ENCODE measurements at regions not wholly inside any gene's neighbourhood (a gene's known extent, or its start where the extent isn't known, plus 50 kb on each side); places are given as distances from the start of the nearest gene placed in this dataset.

- peaks cover 13% of the 10 kb centered on the region for H3K9me3 Mint-ChIP-seq
- H3K4me1 Mint-ChIP-seq, result no peaks in the 10 kb centered on the region
- no peak overlapping the region for H3K4me3 Mint-ChIP-seq
- H3K27me3 Mint-ChIP-seq, result no peaks in the 10 kb centered on the region
- no peak overlapping the region for H3K27ac Mint-ChIP-seq
- H3K36me3 Mint-ChIP-seq (ENCODE audit: low read depth), result no peaks in the 10 kb centered on the region
- ATAC-seq (replicated peaks), result no peak
Measured at GRCh38 chr16:6125483-6126259, 1028.1 kb upstream of the EEF2KMT start.

GRCh38 chr16:6124136-6124535 is 1026.5 kb upstream of the EEF2KMT start:
- ATAC-seq (replicated peaks), result no peak
- H3K9me3 Mint-ChIP-seq, result peaks cover 13% of the 10 kb centered on the region
- H3K27me3 Mint-ChIP-seq, result no peaks in the 10 kb centered on the region
- no peaks in the 10 kb centered on the region for H3K36me3 Mint-ChIP-seq (ENCODE audit: low read depth)
- no peaks in the 10 kb centered on the region for H3K4me1 Mint-ChIP-seq
- H3K4me3 Mint-ChIP-seq, result no peak overlapping the region
- no peak overlapping the region for H3K27ac Mint-ChIP-seq

- H3K9me3 Mint-ChIP-seq, result peaks cover 17% of the 10 kb centered on the region
- H3K27ac Mint-ChIP-seq, result no peak overlapping the region
- no peak overlapping the region for H3K4me3 Mint-ChIP-seq
Measured at GRCh38 chr16:6122401-6122800, 1024.8 kb upstream of the EEF2KMT start.

DNA sequence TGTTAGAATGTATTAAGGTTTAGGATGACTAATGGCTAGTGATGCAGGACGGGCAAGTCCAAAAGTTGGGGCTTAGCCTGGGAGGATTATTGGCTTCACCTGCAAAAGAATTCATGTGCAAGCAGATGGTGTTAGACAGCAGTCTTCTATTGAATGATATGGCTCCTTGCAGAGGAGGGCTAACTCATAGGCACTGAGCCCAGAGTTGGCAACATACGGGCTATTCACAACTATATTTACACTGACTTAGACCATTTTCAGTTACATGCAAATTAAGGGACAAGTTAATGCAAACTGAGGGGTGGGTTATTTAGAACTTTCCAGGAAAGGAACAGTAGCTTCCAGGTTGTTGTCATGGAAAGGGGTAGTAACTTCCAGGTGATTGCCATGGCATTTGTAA is 1017.1 kb upstream of the EEF2KMT start:
- Mint-ChIP-seq H3K4me1 (no peaks in the 10 kb centered on the region), H3K9me3 (peaks cover 18% of the 10 kb centered on the region), H3K36me3 (ENCODE audit: low read depth) (no peaks in the 10 kb centered on the region), H3K4me3 (no peak overlapping the region), H3K27ac (no peak overlapping the region), H3K27me3 (no peaks in the 10 kb centered on the region)
- no peak for ATAC-seq (replicated peaks)

More at GRCh38 chr16:6122401-6122800, 1024.8 kb upstream of the EEF2KMT start:
- no peaks in the 10 kb centered on the region for H3K4me1 Mint-ChIP-seq
- H3K27me3 Mint-ChIP-seq, result no peaks in the 10 kb centered on the region
- no peak for ATAC-seq (replicated peaks)
- no peaks in the 10 kb centered on the region for H3K36me3 Mint-ChIP-seq (ENCODE audit: low read depth)

GRCh38 chr16:6113749-6114148 is 1016.2 kb upstream of the EEF2KMT start:
- H3K27ac Mint-ChIP-seq, result no peak overlapping the region
- H3K4me1 Mint-ChIP-seq, result no peaks in the 10 kb centered on the region
- ATAC-seq (replicated peaks), result no peak
- no peaks in the 10 kb centered on the region for H3K36me3 Mint-ChIP-seq (ENCODE audit: low read depth)
- H3K27me3 Mint-ChIP-seq, result no peaks in the 10 kb centered on the region
- H3K9me3 Mint-ChIP-seq, result peaks cover 15% of the 10 kb centered on the region
- H3K4me3 Mint-ChIP-seq, result no peak overlapping the region

GRCh38 chr16:6112700-6113099 is 1015.1 kb upstream of the EEF2KMT start:
- ATAC-seq (replicated peaks), result no peak
- no peak overlapping the region for H3K27ac Mint-ChIP-seq
- peaks cover 13% of the 10 kb centered on the region for H3K9me3 Mint-ChIP-seq
- H3K27me3 Mint-ChIP-seq, result no peaks in the 10 kb centered on the region
- H3K4me1 Mint-ChIP-seq, result no peaks in the 10 kb centered on the region
- no peaks in the 10 kb centered on the region for H3K36me3 Mint-ChIP-seq (ENCODE audit: low read depth)
- no peak overlapping the region for H3K4me3 Mint-ChIP-seq

- H3K9me3 Mint-ChIP-seq, result peaks cover 11% of the 10 kb centered on the region
- ATAC-seq (replicated peaks), result no peak
- H3K27ac Mint-ChIP-seq, result no peak overlapping the region
- H3K4me1 Mint-ChIP-seq, result no peaks in the 10 kb centered on the region
- no peak overlapping the region for H3K4me3 Mint-ChIP-seq
- no peaks in the 10 kb centered on the region for H3K27me3 Mint-ChIP-seq
- no peaks in the 10 kb centered on the region for H3K36me3 Mint-ChIP-seq (ENCODE audit: low read depth)
Measured at GRCh38 chr16:6111390-6111789, 1013.8 kb upstream of the EEF2KMT start.

DNA sequence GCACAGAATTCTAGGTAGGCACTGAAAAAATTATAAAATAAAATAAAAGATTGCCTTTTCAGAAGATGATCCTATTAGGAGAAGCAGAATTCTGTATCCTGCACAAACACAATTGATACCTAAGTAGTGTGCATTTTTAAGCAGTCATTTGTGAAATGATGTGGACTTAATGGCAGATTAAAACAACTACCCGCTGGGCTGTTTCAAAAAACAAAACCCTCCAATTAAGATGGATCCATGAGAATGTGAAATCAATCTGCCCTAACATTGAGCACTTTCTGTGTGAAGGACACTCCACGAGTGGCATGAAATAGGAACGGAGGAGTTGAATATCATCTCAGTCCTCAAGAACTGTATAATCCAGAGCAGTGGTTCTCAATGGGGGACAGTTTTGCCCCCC is 1012.8 kb upstream of the EEF2KMT start:
- Mint-ChIP-seq H3K27ac (no peak overlapping the region), H3K4me1 (no peaks in the 10 kb centered on the region), H3K9me3 (peaks cover 11% of the 10 kb centered on the region), H3K36me3 (ENCODE audit: low read depth) (no peaks in the 10 kb centered on the region), H3K27me3 (no peaks in the 10 kb centered on the region), H3K4me3 (no peak overlapping the region)
- no peak for ATAC-seq (replicated peaks)

DNA sequence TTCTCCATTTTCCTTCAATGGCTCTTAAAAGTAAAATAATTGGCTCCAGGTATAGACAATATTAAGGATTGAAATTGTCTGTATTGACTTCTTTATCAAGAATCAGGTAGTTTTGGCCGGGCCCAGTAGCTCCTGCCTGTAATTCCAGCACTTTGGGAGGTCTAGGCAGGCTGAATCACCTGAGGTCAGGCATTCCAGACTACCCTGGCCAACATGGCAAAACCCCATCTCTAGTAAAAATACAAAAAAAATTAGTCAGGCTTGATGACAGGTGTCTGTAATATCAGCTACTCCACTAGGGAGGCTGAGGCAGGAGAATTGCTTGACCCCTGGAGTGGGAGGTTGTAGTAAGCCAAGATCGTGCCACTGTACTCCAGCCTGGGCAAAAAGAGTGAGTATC is 1008.5 kb upstream of the EEF2KMT start:
- Mint-ChIP-seq H3K4me1 (no peaks in the 10 kb centered on the region), H3K9me3 (peaks cover 20% of the 10 kb centered on the region), H3K36me3 (ENCODE audit: low read depth) (no peaks in the 10 kb centered on the region), H3K27ac (no peak overlapping the region), H3K27me3 (no peaks in the 10 kb centered on the region), H3K4me3 (no peak overlapping the region)
- no peak for ATAC-seq (replicated peaks)

- H3K27ac Mint-ChIP-seq, result no peak overlapping the region
- no peak overlapping the region for H3K4me3 Mint-ChIP-seq
- H3K9me3 Mint-ChIP-seq, result peaks cover 16% of the 10 kb centered on the region
- ATAC-seq (replicated peaks), result no peak
- H3K36me3 Mint-ChIP-seq (ENCODE audit: low read depth), result no peaks in the 10 kb centered on the region
- no peaks in the 10 kb centered on the region for H3K27me3 Mint-ChIP-seq
- no peaks in the 10 kb centered on the region for H3K4me1 Mint-ChIP-seq
Measured at GRCh38 chr16:6105115-6105514, 1007.5 kb upstream of the EEF2KMT start.

GRCh38 chr16:6104428-6104827 is 1006.8 kb upstream of the EEF2KMT start:
- Mint-ChIP-seq H3K9me3 (peaks cover 16% of the 10 kb centered on the region), H3K27ac (no peak overlapping the region), H3K27me3 (no peaks in the 10 kb centered on the region), H3K4me3 (no peak overlapping the region), H3K36me3 (ENCODE audit: low read depth) (no peaks in the 10 kb centered on the region), H3K4me1 (no peaks in the 10 kb centered on the region)
- no peak for ATAC-seq (replicated peaks)

DNA sequence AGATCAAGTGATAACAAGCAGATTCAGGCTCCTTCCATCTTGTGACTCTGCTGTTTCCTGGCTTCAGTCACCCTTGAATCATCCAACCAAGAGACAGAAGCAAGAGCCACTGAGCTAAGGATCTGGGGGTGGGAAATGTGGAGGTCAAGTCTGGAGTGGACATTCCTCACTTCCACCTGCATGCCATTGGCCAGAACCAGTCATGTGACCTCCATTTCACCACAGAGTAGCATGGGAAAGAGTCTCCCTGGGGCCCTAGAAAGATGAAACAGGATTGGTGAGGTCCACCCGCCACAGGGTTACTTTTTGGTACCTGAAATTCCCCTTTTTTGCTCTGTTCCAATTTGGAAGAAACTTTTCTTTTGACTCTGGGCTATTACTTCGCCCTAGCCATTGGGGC is 1006.0 kb upstream of the EEF2KMT start:
- no peak for ATAC-seq (replicated peaks)

DNA sequence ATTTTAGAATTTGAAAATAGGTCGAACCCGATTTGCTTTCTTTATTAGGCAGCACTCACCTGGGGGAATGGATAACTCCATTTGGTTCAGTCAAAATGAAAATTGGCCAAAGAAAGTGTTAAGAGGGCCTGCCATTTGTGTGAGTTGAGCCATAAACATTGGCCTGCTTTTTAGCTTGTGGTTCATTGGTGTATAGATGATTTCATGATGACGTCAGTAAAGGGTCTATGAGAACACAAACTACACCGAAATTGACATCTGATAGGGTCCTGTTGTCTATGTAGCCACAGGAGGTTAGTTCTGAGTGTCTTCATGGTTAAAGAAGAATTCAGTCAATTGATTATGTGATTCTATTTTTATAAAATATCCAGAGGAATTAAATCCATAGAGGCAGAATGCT is 1001.5 kb upstream of the EEF2KMT start:
- no peak overlapping the region for H3K27ac Mint-ChIP-seq
- peaks cover 20% of the 10 kb centered on the region for H3K9me3 Mint-ChIP-seq
- no peak overlapping the region for H3K4me3 Mint-ChIP-seq
- no peak for ATAC-seq (replicated peaks)
- H3K4me1 Mint-ChIP-seq, result no peaks in the 10 kb centered on the region
- no peaks in the 10 kb centered on the region for H3K27me3 Mint-ChIP-seq
- H3K36me3 Mint-ChIP-seq (ENCODE audit: low read depth), result no peaks in the 10 kb centered on the region

More for the DNA sequence above, 1006.0 kb upstream of the EEF2KMT start:
- Mint-ChIP-seq H3K36me3 (ENCODE audit: low read depth) (no peaks in the 10 kb centered on the region), H3K27me3 (no peaks in the 10 kb centered on the region), H3K27ac (no peak overlapping the region), H3K4me3 (no peak overlapping the region), H3K9me3 (peaks cover 12% of the 10 kb centered on the region), H3K4me1 (no peaks in the 10 kb centered on the region)

- Mint-ChIP-seq H3K27ac (no peak overlapping the region), H3K4me1 (no peaks in the 10 kb centered on the region), H3K36me3 (ENCODE audit: low read depth) (no peaks in the 10 kb centered on the region), H3K4me3 (no peak overlapping the region), H3K9me3 (peaks cover 12% of the 10 kb centered on the region), H3K27me3 (no peaks in the 10 kb centered on the region)
- no peak for ATAC-seq (replicated peaks)
Measured at GRCh38 chr16:6096931-6097670, 999.5 kb upstream of the EEF2KMT start.

- H3K27me3 Mint-ChIP-seq, result no peaks in the 10 kb centered on the region
Measured at GRCh38 chr16:6095414-6095813, 997.8 kb upstream of the EEF2KMT start.

More at GRCh38 chr16:6095414-6095813, 997.8 kb upstream of the EEF2KMT start:
- no peak for ATAC-seq (replicated peaks)
- peaks cover 20% of the 10 kb centered on the region for H3K9me3 Mint-ChIP-seq
- no peaks in the 10 kb centered on the region for H3K4me1 Mint-ChIP-seq
- no peak overlapping the region for H3K4me3 Mint-ChIP-seq
- no peaks in the 10 kb centered on the region for H3K36me3 Mint-ChIP-seq (ENCODE audit: low read depth)
- H3K27ac Mint-ChIP-seq, result no peak overlapping the region
